GM12873 (cell line): ENCODE measurements at regions not wholly inside any gene's neighbourhood (a gene's known extent, or its start where the extent isn't known, plus 50 kb on each side); places are given as distances from the start of the nearest gene placed in this dataset.

Experiments
- TF ChIP-seq, protein P1 (sequence below): IDR thresholded peaks from 2 replicates; pipeline ENCODE4 v1.5.1; 2012; ENCODE audit warnings: low read depth, mild to moderate bottlenecking, moderate library complexity, low read length, control low read depth; ENCODE audit not compliant: insufficient read depth; ENCODE audit errors: missing control alignments

GRCh38 chr12:11968048-11968383, 102.7 kb upstream of the BCL2L14 start:
- TF ChIP-seq, protein P1, sequence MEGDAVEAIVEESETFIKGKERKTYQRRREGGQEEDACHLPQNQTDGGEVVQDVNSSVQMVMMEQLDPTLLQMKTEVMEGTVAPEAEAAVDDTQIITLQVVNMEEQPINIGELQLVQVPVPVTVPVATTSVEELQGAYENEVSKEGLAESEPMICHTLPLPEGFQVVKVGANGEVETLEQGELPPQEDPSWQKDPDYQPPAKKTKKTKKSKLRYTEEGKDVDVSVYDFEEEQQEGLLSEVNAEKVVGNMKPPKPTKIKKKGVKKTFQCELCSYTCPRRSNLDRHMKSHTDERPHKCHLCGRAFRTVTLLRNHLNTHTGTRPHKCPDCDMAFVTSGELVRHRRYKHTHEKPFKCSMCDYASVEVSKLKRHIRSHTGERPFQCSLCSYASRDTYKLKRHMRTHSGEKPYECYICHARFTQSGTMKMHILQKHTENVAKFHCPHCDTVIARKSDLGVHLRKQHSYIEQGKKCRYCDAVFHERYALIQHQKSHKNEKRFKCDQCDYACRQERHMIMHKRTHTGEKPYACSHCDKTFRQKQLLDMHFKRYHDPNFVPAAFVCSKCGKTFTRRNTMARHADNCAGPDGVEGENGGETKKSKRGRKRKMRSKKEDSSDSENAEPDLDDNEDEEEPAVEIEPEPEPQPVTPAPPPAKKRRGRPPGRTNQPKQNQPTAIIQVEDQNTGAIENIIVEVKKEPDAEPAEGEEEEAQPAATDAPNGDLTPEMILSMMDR: no peak

GRCh38 chr12:11968516-11968915, 102.2 kb upstream of the BCL2L14 start:
- TF ChIP-seq, protein P1: no peak

DNA sequence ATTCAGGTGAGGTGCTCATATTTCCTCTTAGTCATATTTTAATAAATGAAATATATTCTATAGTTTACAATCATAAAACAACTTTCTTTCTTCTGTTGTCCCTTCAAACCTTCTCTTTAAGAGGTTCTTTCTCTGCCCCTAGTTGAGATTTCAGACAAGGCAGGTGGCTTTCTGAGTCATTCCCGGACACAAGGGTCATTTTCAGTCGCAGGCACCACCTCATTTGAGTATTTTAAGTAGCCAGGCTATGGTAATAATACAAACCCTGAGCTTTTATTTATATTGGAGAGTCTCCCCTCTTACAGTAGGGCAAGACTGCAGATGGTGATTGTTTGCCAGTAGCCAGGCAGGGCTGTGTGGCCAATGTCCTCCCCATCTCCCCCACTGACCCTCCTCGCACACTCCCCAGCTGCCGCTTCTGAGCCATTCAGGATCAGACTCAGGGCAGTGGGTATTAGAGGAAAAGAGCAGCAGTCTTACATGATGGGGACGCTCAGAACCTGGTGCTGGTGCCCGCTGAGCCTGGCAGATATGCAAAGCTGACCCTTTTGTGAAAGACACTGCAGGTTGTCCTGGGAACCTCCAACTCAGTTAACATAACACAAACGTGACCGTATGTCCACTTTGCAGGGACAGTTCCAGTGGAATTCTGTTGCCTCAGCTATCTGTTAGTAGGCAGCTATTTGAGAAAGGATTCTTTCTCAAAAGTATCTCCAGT, 101.1 kb upstream of the BCL2L14 start:
- TF ChIP-seq, protein P1: no peak

DNA sequence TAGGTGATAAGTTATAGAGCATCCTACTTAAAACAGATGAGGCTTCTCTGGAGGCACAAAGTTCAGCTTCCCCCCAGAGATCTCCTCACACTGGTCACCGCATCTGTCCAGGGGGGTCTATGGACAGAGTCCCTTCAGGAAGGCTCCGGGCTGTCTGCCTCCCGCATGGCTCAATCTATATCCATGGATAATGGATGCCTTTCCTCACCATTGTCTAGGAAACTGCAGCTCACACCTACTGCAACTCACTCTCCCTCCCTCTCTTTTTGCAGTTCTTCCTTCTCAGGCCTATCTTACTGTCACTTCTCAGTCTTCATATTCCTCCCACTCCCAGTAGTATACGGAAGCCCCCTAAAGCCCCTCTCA, 100.6 kb upstream of the BCL2L14 start:
- TF ChIP-seq, protein P1: no peak

- TF ChIP-seq, protein P1: no peak
Observed at GRCh38 chr12:11973396-11973795, 97.3 kb upstream of the BCL2L14 start.

DNA sequence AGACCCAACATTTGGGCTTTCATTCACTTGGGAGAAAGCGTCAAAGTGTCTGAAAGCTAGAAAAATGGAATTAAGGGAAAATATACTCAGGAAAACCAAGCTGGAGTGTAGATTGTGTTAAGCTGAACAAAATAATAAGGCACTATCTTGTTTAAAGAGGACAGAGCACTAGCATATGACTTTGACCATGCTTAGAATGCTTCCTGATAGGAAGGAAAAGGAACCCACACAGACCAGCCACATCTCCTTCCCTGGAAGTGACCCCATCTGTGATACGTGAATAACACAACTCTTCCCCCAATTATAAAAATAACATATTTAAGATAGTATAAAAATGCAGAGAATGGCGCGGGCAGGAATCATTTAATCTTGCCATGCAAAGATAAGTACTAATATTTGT, 94.7 kb upstream of the BCL2L14 start:
- TF ChIP-seq, protein P1: no peak

DNA sequence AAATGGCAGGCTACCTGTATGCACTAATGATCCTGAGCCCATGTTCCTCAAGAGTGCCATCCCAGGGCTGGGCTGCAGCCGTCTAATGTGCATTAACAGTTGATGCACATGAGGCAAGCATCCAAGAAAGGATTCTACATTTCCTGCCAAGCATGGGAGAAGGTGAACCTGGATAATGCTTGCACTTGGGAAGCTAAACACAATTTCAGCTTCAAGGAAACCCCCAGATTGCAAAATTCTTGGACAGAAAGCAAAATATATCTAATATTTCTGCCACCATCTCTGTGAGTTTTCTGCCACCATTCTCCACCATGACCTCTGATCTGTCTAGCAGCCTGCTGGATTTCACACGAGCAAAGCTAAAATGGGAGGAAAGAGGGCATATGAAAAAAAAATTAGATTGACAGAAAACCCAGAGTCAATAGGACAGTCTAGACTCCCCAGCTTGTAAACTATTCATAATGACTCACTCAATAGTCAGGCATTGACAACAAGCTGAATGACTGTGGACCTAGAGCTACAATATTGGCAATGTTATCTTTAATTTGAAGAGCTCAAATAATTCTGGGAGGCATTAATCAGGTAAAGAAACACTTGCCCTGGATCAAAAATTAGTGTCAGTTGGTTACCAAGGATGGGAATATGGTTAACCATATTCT, 91.9 kb upstream of the BCL2L14 start:
- TF ChIP-seq, protein P1: no peak
